GM18868 (cell line): ENCODE measurements at regions not wholly inside any gene's neighbourhood (a gene's known extent, or its start where the extent isn't known, plus 50 kb on each side); places are given as distances from the start of the nearest gene placed in this dataset.
"Not testable (repeated sequence)": the region's sequence is repeated elsewhere in the genome, so short reads cannot be mapped to it uniquely, and the experiment has no call there.

ENCODE experiments used
- ATAC-seq: cut with Tn5 transposase; IDR thresholded peaks from one replicate; pipeline ENCODE4 v1.9.1; 2021; ENCODE audit warnings: mild to moderate bottlenecking, moderate library complexity; ENCODE audit not compliant: unreplicated experiment

GRCh38 chr4:31678356-31678755 lies 958.2 kb downstream of the PCDH7 start:
- ATAC-seq, result no peak

DNA sequence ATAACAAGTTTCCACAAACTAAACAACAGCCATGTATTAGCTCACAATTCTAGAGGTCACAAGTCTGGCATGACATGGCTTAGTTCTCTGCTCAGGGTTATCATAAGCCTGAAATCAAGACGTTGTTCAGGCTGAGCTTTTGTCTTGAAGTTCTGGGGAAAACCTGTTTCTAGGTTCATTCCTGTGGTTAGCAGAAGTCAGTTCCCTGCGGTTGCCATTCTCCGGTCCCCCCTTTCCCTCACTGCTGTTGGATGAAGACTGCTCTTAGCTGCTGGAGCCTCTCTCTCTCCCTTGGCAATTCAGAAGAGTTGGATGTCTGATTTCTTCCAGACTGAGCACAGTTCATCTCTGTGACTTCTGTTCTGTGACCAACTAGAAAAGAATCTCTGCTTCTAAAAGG lies 962.6 kb downstream of the PCDH7 start:
- ATAC-seq, result no peak

- ATAC-seq, result no peak
Measured at GRCh38 chr4:31687717-31688342, 967.7 kb downstream of the PCDH7 start.

DNA sequence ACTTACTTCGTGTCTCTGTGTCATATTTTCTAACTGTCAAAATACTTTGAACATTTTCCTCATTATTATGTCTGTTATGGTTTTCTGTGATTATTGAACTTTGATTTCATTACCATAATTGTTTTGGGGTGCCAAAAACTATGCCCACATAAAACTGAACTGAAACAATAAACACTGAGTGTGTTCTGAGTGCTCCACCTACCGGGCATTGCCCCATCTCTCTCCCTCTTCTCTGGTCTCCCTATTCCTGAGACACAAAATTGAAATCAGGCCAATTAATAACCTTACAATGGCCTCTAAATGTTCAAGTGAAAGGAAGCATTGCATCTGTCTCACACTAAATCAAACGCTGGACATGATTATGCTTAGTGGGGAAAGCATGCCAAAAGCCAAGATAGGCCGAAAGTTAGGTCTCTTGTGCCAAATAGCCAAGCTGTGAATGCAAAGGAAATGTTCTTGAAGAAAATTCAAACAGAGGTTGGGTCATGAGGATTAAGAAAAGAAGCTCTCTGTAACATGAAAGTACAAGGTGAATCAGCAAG lies 972.3 kb downstream of the PCDH7 start:
- ATAC-seq, result no peak

DNA sequence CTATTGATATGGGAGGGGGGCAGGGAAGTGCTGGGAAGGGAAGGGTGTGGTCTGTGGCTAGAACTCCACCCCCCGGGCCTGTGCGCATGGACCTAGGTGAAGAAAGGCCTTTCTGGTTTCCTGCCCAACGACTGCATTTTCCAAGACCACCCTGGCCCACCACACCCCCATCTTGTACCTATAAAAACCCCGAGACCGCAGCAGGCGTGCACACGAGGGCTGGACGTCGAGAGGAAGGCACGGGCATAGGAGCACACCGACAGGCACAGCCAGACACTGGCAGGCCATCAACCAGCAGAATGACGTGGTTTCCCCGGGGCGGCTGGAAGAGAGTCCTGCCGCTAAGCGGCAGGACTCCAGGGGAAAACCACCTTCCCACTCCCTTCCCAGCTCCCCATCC lies 981.1 kb downstream of the PCDH7 start:
- ATAC-seq, result no peak

DNA sequence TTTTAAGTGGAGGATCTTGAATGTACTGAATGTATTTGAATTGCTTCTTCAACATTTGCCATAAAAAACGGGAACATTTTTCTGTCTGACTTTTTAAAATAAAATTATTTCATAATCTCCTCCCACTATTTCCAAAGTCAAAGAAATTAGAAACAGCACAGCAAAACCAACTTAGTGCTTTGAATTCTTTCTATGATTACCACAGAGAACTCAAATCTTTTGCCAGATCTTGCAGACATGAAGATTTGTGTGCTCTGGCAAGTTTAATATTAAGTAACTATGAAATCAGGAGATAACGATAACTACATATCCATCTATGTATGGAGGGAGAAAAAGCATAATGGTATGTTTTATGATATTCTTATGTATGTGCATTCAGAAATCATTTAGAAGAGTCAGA lies 982.2 kb downstream of the PCDH7 start:
- ATAC-seq, result no peak

GRCh38 chr4:31714238-31714637 lies 994.1 kb downstream of the PCDH7 start:
- ATAC-seq, result no peak

DNA sequence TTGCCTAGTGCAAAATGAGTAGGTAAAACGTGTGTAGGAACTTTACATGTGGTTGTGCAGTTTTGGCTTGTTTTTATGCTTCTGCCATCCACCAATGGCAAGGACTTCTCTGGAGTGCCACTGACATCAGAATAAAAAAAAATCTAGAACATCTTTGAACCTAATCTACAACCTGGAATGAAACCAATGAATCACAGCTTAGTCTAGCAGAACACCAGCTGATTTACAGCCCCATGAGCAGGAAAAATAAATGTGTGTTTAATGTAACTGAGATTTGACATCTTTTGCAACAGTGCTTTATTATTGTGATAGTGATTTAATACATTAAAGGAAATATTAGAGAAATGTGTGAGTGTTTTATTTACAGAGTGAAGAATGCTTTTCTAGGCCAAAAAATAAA lies 995.1 kb downstream of the PCDH7 start:
- no peak for ATAC-seq

GRCh38 chr4:31727030-31727429 lies 1006.9 kb downstream of the PCDH7 start:
- no peak for ATAC-seq

DNA sequence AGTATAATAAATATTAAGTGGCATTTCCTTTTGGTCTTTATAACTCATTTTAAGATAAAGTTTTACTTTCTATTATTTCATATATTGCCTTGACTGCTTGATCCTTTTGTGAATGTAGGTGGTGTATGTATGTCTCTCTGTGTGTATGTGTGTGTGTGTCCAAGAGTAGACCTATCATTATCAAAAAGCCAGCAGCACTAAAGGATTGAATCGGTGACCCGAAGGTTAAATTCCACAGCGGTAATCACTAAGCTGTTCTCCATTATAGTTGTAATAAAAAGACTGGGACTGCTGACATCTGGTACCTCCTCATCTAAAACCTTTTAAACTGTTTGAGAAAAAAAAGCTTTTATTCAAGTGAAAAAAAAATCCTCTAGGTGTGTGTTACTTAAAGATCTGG lies 1014.8 kb downstream of the PCDH7 start:
- ATAC-seq, result no peak

- peak; percentile 82 for ATAC-seq
Measured at GRCh38 chr4:31737419-31737818, 1017.2 kb downstream of the PCDH7 start.

GRCh38 chr4:31741326-31741725 lies 1021.2 kb downstream of the PCDH7 start:
- ATAC-seq, result no peak

- ATAC-seq, result no peak
Measured at GRCh38 chr4:31748382-31748781, 1028.2 kb downstream of the PCDH7 start.

DNA sequence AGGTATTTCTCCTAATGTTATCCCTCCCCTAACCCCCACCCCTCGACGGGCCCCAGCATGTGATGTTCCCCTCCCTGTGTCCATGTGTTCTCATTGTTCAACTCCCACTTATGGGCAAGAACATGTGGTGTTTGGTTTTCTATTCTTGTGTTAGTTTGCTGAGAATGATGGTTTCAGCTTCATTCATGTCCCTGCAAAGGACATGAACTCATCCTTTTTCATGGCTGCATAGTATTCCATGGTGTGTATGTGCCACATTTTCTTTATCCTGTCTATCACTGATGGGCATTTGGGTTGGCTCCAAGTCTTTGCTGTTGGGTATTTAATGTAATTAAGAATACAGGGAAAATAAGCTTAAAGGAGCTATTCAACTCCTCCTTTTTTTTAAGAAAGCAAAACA lies 1030.4 kb downstream of the PCDH7 start:
- not testable (repeated sequence) for ATAC-seq

GRCh38 chr4:31755751-31756150 lies 1035.6 kb downstream of the PCDH7 start:
- no peak for ATAC-seq

DNA sequence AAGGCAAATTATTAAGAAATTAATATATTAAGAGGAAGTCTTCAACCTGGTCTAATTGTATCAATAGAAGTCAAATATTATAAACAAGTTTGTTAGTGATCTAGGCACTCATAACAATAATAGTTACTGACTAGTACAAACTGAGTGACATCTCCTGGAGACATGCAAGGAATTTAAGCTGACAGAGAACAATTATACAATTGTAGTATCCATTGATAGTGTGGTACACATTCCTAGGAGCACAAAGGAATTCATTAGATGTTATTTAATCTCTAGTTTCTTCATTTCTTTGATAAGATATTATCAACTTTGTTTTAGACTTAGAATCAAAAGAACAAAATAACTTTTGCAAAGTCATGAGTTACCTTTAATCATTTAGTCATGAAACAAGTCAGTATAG lies 1048.6 kb downstream of the PCDH7 start:
- ATAC-seq, result no peak

- ATAC-seq, result no peak
Measured at GRCh38 chr4:31783311-31783710, 1063.1 kb downstream of the PCDH7 start.

GRCh38 chr4:31784558-31784957 lies 1064.4 kb downstream of the PCDH7 start:
- no peak for ATAC-seq

DNA sequence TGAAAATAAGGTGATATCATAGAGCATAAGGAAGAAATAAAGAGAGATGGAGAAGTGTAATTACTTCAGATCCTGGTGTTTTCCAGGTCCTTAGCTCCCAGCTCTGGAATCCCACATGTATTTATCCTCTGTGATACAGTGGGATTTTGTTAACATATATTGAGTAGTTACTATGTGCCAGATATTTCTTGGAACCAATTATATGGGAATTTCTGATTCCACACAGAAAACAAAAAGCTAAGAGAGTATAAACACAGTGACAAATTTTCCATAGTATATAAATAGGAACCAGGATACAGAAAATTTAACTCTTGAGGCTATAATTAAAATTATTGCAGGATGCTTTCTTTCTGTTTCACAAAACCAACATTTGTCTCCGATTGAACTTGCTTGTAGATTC lies 1067.5 kb downstream of the PCDH7 start:
- ATAC-seq, result no peak

GRCh38 chr4:31788676-31789075 lies 1068.5 kb downstream of the PCDH7 start:
- ATAC-seq, result no peak

DNA sequence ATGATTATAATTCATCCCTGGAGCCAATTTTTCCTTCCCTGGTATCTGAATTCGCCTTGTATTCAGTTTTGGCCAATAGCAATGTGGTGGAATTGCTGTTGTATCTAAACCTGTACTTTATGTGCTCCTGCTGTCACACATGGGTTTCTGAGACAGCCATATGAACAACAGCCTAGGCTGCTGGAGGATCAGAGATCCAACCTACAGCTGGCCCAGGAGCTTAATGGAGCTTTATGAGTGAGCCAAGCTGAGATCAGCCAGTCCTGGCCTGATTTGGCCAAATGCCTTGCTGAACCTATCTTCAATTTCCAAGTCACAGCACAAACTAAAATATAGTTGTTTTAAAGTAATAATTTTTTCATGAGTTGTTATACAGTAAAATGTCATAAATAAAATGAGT lies 1071.5 kb downstream of the PCDH7 start:
- no peak for ATAC-seq

GRCh38 chr4:31793907-31794306 lies 1073.7 kb downstream of the PCDH7 start:
- no peak for ATAC-seq

DNA sequence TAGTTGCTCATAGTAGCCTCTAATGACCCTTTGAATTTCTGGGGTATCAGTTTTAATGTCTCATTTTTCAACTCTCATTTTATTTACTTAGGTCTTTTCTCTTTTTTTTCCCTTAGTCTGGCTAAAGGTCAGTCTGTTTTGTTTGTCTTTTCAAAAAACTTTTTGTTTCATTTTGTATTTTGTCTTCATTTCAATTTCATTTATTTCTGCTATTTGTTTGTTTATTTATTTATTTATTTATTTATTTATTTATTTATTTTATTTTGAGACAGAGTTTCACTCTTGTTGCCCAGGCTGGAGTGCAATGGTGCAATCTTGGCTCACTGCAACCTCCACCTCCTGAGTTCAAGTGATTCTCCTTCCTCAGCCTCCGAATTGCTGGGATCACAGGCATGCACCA lies 1076.9 kb downstream of the PCDH7 start:
- not testable (repeated sequence) for ATAC-seq
